Tibial nerve (tissue), 4 donors: ENCODE measurements at regions not wholly inside any gene's neighbourhood (a gene's known extent, or its start where the extent isn't known, plus 50 kb on each side); places are given as distances from the start of the nearest gene placed in this dataset.

Experiments
- EP300 ChIP-seq, 2 donors: sonication (generic); formaldehyde crosslinking; IDR thresholded peaks; one replicate each; pipeline ENCODE4 v1.6.1; 2017; ENCODE audit warnings: antibody characterized with exemption in 2 of 2, mild to moderate bottlenecking in 1 of 2
- POLR2A ChIP-seq, 2 donors: fragments of 450-650 bp; IDR thresholded peaks; one replicate each; pipeline ENCODE4 v1.6.1; 2017; ENCODE audit warnings: antibody characterized with exemption in 2 of 2, mild to moderate bottlenecking in 2 of 2, moderate library complexity in 2 of 2
- TF ChIP-seq, protein P1 (sequence below), 5 experiments: fragments of 200-600 bp in 3 of 5; fragments of 450-650 bp in 2 of 5; sonication (generic) in 3 of 5; IDR thresholded peaks; one replicate each; pipeline ENCODE4 v1.5.1; 2016 to 2019; ENCODE audit warnings: antibody characterized with exemption in 5 of 5, mild to moderate bottlenecking in 3 of 5, moderate library complexity in 2 of 5

DNA sequence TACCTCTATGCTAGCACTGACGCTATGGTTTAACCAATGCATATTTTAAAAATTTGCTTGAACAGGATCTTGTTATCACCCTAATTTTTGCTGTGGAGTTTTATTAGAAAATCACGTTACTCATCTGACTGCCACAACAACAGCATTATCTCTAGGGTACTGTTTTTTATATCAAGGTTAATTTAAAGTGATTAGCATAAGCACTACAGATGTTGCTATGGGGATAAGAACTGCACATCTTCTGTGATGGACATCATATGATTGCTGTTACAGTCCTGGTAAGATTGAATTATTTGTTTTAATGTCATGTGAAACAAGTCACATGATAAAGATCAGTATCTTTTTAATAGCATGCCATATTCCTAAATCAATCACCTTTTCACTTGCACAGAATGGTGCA is 492.2 kb upstream of the ROBO2 start:
- TF ChIP-seq, protein P1, sequence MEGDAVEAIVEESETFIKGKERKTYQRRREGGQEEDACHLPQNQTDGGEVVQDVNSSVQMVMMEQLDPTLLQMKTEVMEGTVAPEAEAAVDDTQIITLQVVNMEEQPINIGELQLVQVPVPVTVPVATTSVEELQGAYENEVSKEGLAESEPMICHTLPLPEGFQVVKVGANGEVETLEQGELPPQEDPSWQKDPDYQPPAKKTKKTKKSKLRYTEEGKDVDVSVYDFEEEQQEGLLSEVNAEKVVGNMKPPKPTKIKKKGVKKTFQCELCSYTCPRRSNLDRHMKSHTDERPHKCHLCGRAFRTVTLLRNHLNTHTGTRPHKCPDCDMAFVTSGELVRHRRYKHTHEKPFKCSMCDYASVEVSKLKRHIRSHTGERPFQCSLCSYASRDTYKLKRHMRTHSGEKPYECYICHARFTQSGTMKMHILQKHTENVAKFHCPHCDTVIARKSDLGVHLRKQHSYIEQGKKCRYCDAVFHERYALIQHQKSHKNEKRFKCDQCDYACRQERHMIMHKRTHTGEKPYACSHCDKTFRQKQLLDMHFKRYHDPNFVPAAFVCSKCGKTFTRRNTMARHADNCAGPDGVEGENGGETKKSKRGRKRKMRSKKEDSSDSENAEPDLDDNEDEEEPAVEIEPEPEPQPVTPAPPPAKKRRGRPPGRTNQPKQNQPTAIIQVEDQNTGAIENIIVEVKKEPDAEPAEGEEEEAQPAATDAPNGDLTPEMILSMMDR (IDR thresholded peaks at IDR 0.05): no peak
- no peak for TF ChIP-seq POLR2A (IDR thresholded peaks at IDR 0.05)
- TF ChIP-seq EP300 (IDR thresholded peaks at IDR 0.05): no peak
